HG03432 (cell line): ENCODE measurements at regions not wholly inside any gene's neighbourhood (a gene's known extent, or its start where the extent isn't known, plus 50 kb on each side); places are given as distances from the start of the nearest gene placed in this dataset.

Experiments used
- ATAC-seq: cut with Tn5 transposase; IDR thresholded peaks from one replicate; pipeline ENCODE4 v1.9.1; 2021; ENCODE audit warnings: mild to moderate bottlenecking, moderate library complexity; ENCODE audit not compliant: unreplicated experiment

DNA sequence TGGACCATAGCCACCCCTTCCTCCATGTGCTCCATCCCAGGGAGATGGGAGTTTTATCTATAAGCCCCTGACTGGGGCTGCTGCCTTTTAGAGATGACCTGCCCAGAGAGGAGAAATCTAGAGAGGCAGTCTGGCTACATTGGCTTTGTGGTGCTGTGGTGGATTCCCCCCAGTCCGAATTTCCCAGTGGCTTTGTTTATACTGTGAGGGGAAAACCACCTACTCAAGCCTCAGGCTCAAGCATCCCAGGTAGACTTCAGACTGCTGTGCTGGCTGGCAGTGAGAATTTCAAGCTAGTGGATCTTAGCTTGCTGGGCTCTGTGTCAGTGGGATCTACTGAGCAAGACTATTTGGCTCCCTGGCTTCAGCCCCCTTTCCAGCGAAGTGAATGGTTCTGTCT, 1195.7 kb upstream of the PCDH20 start:
- no peak for ATAC-seq

DNA sequence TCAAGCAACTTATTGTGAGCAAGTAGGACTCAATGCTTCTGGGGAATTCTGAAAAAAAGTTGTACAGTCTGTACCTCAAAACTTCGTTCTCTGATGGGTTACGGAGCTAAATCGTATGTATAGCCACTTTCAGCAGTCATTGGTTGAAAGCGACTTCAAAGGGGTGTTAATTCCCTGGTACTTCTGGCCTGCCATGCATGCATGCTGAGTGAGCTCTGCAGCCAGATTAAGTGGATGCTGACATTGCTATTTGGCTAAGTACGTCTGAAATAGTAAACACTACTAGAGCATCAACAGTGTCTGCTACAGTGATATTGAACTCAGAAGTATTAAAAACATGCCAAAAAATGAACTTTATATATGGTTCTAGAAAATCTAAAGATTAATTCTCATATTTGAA, 1183.1 kb upstream of the PCDH20 start:
- ATAC-seq, result no peak

DNA sequence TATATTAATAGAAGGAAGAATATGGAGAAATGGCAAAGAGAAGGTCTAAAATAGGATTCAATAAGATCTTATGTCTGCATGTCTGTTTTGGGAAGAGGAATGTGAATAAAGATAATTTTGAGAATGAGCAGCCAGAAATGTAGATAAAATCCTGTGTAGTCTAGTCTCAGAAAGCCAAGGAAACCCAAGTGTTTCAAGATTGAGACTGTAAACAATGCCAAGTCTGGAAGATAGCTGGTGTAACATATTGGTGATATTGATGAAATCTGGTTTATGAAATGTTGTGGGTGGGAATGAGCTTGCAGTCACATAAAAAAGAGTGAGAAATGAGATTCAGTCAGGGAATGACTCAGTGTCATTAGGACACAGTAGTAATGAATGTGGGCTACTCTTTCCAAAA, 1180.3 kb upstream of the PCDH20 start:
- no peak for ATAC-seq

- no peak for ATAC-seq
Measured at GRCh38 chr13:62593804-62594203, 1178.2 kb upstream of the PCDH20 start.

GRCh38 chr13:62583466-62583865, 1167.8 kb upstream of the PCDH20 start:
- no peak for ATAC-seq

- ATAC-seq, result no peak
Measured at GRCh38 chr13:62578402-62578801, 1162.8 kb upstream of the PCDH20 start.

DNA sequence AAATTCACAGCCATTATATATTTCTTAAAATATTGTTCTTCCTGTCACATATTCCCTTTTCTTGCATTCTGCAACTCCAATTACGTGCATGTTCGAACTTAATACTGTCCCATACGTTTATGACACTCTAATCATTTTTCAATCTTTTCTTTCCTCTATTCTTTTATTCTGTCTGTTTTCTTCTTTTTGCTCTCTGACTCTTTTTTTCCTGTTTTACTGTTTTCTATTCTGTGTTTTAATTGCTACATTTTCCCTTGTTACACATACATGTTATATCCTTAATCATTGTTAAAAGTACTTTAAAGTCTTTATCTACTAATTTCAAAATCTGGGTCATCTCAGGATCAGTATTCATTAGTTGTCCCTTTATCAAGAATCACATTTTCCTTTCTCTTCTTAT, 1149.1 kb upstream of the PCDH20 start:
- no peak for ATAC-seq

DNA sequence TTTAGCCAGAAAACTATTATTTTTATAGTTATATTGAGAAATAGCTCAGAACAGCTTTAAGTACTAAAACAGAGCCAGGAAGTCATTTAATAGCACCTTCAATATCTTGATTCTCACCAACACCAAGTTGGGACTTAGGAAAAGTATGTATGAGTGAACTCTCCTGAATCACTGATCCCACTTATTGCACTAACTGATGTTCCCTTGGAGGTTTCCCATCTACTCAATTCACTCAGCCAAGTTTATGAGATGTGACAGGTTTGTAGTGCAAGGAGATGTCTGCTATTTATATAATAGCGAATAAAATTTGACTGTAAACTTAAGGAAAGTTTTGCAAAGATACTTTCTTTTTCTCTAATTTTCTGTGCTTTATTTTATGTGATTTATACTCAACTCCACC, 1147.6 kb upstream of the PCDH20 start:
- ATAC-seq, result no peak

- ATAC-seq, result no peak
Measured at GRCh38 chr13:62556978-62557377, 1141.3 kb upstream of the PCDH20 start.

- ATAC-seq, result no peak
Measured at GRCh38 chr13:62551588-62551987, 1135.9 kb upstream of the PCDH20 start.

DNA sequence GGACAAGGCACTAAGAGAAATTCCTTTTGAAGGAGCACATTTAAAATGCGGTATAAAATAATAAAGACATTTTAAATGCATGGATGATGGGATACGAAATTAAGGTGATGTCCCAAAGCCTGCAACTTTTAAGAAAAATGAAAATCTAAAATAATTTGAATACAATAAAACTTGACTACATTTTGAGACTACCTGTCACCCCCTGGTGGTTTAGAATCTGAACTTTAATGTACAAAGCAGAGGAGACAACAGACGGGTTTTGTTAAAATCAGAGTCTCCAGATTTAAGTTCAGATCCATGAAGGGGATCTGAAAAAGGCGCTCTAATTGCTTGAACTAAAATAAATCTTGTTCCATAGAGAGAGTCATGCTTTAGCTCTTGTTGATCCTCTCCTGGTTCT, 1129.3 kb upstream of the PCDH20 start:
- ATAC-seq, result no peak

DNA sequence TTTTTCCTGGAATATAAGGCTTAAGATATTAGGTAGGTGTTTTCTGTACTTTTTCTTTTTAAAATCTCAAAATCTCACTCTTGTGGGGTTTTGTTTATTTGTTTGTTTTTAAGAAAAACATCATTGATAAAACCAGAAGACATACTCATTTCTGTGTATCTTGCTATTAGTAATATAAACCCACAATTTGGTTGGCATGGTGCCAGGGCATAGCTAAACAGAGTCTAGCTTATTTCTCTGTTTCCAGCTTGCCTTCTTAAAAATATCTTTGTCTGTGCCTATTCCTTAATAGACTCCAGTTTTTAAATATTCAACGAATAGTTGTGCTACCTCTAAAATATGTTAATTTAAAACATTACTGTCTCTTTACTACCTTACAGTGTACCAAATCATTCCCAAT, 1121.9 kb upstream of the PCDH20 start:
- ATAC-seq, result no peak

- peak; percentile 21 for ATAC-seq
Measured at GRCh38 chr13:62525652-62526051, 1110.0 kb upstream of the PCDH20 start.

GRCh38 chr13:62524498-62524897, 1108.8 kb upstream of the PCDH20 start:
- peak; percentile 54 for ATAC-seq

DNA sequence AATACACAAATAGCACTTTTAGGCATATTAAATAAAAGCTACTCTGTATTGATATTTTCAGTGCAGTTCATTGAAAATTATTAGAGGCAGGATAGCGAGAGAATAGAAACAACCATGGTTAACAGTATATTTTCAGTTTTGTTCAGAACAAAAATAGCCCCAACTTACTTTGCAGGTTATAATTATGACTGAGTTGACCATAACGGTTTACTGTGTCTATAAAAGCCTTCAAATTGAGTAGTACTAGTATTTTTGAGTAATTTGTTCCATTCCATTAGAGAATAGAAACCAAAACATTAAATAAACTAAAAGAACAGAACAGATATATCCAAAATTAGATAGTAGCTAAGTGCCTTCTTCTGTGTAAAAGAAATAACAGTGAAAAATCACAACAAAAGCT, 1108.4 kb upstream of the PCDH20 start:
- ATAC-seq, result peak; percentile 84

GRCh38 chr13:62512194-62513141, 1096.8 kb upstream of the PCDH20 start:
- peak; percentile 88 for ATAC-seq

DNA sequence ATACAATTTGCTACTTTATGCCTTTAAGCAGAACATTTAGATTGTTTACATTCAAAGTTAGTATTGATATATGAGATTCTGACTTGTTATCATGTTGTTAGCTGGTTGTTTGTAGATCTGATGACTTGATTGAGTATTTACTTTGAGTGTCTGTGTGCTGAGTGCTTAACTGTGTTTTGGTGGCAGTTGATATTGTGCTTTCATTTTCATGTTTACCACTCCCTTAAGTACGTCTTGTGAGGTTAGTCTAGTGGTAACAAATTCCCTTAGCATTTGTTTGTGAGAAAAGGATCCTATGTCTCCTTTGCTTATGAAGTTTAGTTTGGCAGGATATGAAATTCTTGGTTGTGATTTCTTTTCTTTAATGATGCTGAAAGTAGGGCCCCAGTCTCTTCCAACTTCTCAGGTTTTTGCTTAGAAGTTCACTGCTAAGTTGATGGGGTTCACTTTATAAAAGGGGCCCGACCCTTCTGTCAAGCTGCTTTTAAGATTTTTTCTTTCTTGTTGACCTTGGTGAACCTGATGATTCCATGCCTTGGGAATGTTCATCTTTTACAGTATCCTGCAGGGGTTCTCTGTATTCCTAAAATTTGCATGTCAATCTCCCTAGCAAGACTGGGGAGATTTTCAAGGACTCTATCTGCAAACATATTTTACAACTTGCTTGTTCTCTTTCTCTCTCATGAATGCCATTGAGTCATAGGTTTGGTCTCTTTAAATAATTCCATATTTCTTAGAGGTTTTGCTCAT, 1095.4 kb upstream of the PCDH20 start:
- peak; percentile 31 for ATAC-seq

GRCh38 chr13:62502588-62502987, 1086.9 kb upstream of the PCDH20 start:
- no peak for ATAC-seq

GRCh38 chr13:62489731-62490130, 1074.1 kb upstream of the PCDH20 start:
- no peak for ATAC-seq

DNA sequence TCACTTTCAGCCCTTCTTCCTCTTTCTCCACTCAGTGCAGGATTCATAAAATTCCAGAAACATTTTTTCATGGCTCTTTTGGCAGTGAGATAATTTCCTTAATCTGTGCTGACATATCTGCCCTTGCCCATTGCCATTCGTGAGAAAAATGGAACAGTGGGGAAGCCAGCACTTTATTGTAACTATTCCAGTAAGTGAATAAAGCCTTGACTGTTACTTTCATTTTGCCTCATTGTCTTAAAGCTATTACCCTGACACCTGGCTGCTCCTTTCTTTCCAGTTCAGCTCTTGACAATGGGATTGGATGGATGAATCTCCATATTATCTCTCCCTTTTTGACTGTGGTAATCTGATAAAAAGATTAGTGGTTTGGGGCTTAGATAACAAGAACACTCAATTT, 1068.1 kb upstream of the PCDH20 start:
- no peak for ATAC-seq

DNA sequence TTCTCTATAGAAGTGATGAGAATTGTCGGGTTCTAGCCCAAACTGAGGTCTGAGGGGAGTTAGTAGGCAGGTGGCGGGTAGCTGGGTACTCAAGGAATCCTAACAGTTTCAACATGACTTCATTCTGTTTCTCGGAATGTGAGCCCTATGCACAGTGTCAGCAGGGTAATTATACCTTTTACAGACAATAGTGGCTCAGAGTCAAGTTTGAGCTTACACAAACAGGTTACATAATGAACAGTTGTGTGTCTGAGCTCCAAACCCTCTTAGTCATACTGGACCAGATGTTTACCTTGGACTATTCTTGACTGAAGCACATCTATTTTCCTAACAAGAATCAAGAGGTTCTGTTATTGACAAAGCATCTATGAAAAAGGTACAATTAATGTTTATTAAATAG, 1066.7 kb upstream of the PCDH20 start:
- ATAC-seq, result no peak

DNA sequence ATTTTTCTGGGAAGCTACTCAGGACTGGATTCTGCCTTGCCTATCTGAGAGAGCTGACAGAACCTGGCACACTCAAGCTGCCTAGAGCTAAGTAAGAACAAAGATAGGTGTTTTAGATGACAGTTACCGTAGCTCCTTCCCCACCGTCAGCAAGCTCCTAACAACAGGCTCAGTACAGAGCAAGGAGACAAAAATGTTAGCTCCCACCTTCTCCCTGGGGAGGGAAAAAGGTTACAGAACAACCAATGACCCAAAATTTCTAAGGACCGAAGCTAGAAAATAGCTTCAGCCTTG, 1058.2 kb upstream of the PCDH20 start:
- ATAC-seq, result no peak
